Heart left ventricle (tissue), 16 donors: ENCODE measurements at regions not wholly inside any gene's neighbourhood (a gene's known extent, or its start where the extent isn't known, plus 50 kb on each side); places are given as distances from the start of the nearest gene placed in this dataset.

Experiments
- ATAC-seq, 4 donors: fragments of 200-7000 bp; cut with Tn5 transposase; one replicate each; pipeline ENCODE4 v1.9.1; 2020 to 2022; ENCODE audit warnings: moderate library complexity in 4 of 4, mild to moderate bottlenecking in 3 of 4, moderate number of reproducible peaks in 1 of 4
- DNase-seq, 5 donors: peaks; one replicate each; pipeline ENCODE4 v3.0.0-alpha.2; 2020
- H3K27ac ChIP-seq, 12 donors: fragments of 200-600 bp; sonication (generic) in 4 of 12; one replicate each; pipeline versions ENCODE4 v1.5.0 to v1.8.0; 2016 to 2022; ENCODE audit warnings: mild to moderate bottlenecking in 2 of 12
- H3K27me3 ChIP-seq, 9 donors: fragments of 200-600 bp; sonication (generic) in 2 of 9; one replicate each; pipeline versions ENCODE4 v1.5.1 to v1.8.0; 2016 to 2022; ENCODE audit warnings: mild to moderate bottlenecking in 3 of 9
- H3K36me3 ChIP-seq, 9 donors: fragments of 200-600 bp; sonication (generic) in 2 of 9; one replicate each; pipeline versions ENCODE4 v1.5.0 to v1.8.0; 2018 to 2022; ENCODE audit warnings: mild to moderate bottlenecking in 2 of 9
- H3K4me1 ChIP-seq, 12 donors: fragments of 200-600 bp; sonication (generic) in 4 of 12; one replicate each; pipeline versions ENCODE4 v1.5.0 to v1.8.0; 2016 to 2022; ENCODE audit warnings: mild to moderate bottlenecking in 3 of 12
- H3K4me3 ChIP-seq, 12 donors: fragments of 200-600 bp; sonication (generic) in 4 of 12; one replicate each; pipeline versions ENCODE4 v1.5.0 to v1.8.0; 2017 to 2022; ENCODE audit warnings: mild to moderate bottlenecking in 9 of 12, moderate library complexity in 4 of 12
- H3K9me3 ChIP-seq, 12 donors: fragments of 200-600 bp; sonication (generic) in 4 of 12; one replicate each; pipeline versions ENCODE4 v1.5.0 to v1.8.0; 2016 to 2022; ENCODE audit warnings: mild to moderate bottlenecking in 1 of 12
- CTCF ChIP-seq, 12 donors: fragments of 200-600 bp; sonication (generic) in 4 of 12; IDR thresholded peaks; one replicate each; pipeline versions ENCODE4 v1.5.0 to v1.8.0; 2018 to 2022; ENCODE audit warnings: antibody characterized with exemption in 12 of 12, mild to moderate bottlenecking in 5 of 12
- POLR2A ChIP-seq, 2 donors: fragments of 450-650 bp; IDR thresholded peaks; one replicate each; pipeline ENCODE4 v1.6.1; 2017; ENCODE audit warnings: antibody characterized with exemption in 2 of 2, mild to moderate bottlenecking in 2 of 2, moderate library complexity in 2 of 2
- WGBS, 4 donors: extraction: QIAGEN DNeasy Blood & Tissue Kit in 2 of 4; methylation state at CpG; one replicate each; pipeline versions ENCODE4 v1.1.5 to v1.1.7; 2013 to 2018; 5-methylcytosine and 5-hydroxymethylcytosine counted together
- intact Hi-C, 10 donors: fragments of 100-400 bp; cut with DNase I; formaldehyde crosslinking; loops; one replicate each; pipeline versions ENCODE4 v1.11.1 to v1.14.2; 2022
- donor health status: ischemic (EF 13 %, LVEDD 7.1; RV severe dilation, severe dysfunction).
- donor health status: healthy with polysubstance abuse.
- donor health status: DM: no; HTN: yes; CAD: no.
- donor health status: DM: no; HTN: no; CAD: no.
- donor health status: ischemic (EF 25% LVEDD 6.9; RV normal size, moderate dysfunction).
- donor health status: ischemic (EF 25% LVEDD 5.7; RV mildly dilated, moderate dysfunction).
- donor health status: healthy.
- donor health status: DM: yes; HTN: yes; CAD: no.
- donor health status: ischemic (EF 35%, LVEDD 5.7; RV mildly dilated, moderate dysfunction).
- donor health status: nonischemic (EF 11% LVEDD 7.7; RV severe dilation, severe dysfunction).
- donor health status: DM: yes; HTN: yes; CAD: no.
- donor health status: PGD.
- donor health status: ischemic (EF 29% LVEDD 5.4; RV normal size, mild dysfunction).
- donor health status: nonischemic (EF 23%, LVEDD 6.1; RV moderate dilation, normal function).

- intact Hi-C loops: no loop called here
- Histone ChIP-seq H3K36me3 (no peaks in the 10 kb centered on the region), H3K4me3 (no peak overlapping the region), H3K27ac (no peak overlapping the region), H3K4me1 (no peaks in the 10 kb centered on the region), H3K27me3 (no peaks in the 10 kb centered on the region), H3K9me3 (no peaks in the 10 kb centered on the region)
- 31 to 46% (median 42%) methylated on average over 2 of the region's 2 CpGs for WGBS, 4 donors
- ATAC-seq: no peak
- no peak for DNase-seq
- TF ChIP-seq CTCF (IDR thresholded peaks at IDR 0.05) (no peak), POLR2A (IDR thresholded peaks at IDR 0.05) (no peak)
Observed at GRCh38 chr1:90357995-90358394, 359.1 kb downstream of the BARHL2 start.

- Histone ChIP-seq H3K27me3 (no peaks in the 10 kb centered on the region), H3K9me3 (no peaks in the 10 kb centered on the region), H3K36me3 (no peaks in the 10 kb centered on the region), H3K4me1 (no peaks in the 10 kb centered on the region), H3K4me3 (no peak overlapping the region), H3K27ac (no peak overlapping the region)
- DNase-seq: no peak
- intact Hi-C loops: no loop called here
- 61 to 79% (median 69%) methylated on average over 4 of the region's 4 CpGs for WGBS, 4 donors
- no peak for TF ChIP-seq POLR2A (IDR thresholded peaks at IDR 0.05)
- no peak for ATAC-seq
Observed at GRCh38 chr1:90356991-90357390, 360.1 kb downstream of the BARHL2 start.

GRCh38 chr1:90356101-90356500 is 361.0 kb downstream of the BARHL2 start:
- Histone ChIP-seq H3K9me3 (no peaks in the 10 kb centered on the region), H3K4me3 (no peak overlapping the region), H3K27ac (no peak overlapping the region), H3K36me3 (no peaks in the 10 kb centered on the region), H3K27me3 (no peaks in the 10 kb centered on the region), H3K4me1 (no peaks in the 10 kb centered on the region)
- no peak for TF ChIP-seq CTCF (IDR thresholded peaks at IDR 0.05)
- TF ChIP-seq POLR2A (IDR thresholded peaks at IDR 0.05): no peak
- ATAC-seq: no peak
- WGBS, 4 donors: 84 to 98% (median 90%) methylated on average over 3 of the region's 3 CpGs
- no peak for DNase-seq
- intact Hi-C loops: no loop called here

GRCh38 chr1:90354704-90355103 is 359.8 kb downstream of the ZNF326 start:
- ATAC-seq: no peak
- Histone ChIP-seq H3K27me3 (no peaks in the 10 kb centered on the region), H3K9me3 (no peaks in the 10 kb centered on the region), H3K27ac (no peak overlapping the region), H3K4me1 (no peaks in the 10 kb centered on the region), H3K36me3 (no peaks in the 10 kb centered on the region), H3K4me3 (no peak overlapping the region)
- TF ChIP-seq POLR2A (IDR thresholded peaks at IDR 0.05): no peak
- TF ChIP-seq CTCF (IDR thresholded peaks at IDR 0.05): no peak
- intact Hi-C loops: no loop called here
- WGBS, 4 donors: 70 to 81% (median 74%) methylated on average over 2 of the region's 2 CpGs
- no peak for DNase-seq

GRCh38 chr1:90351019-90351418 is 356.1 kb downstream of the ZNF326 start:
- no peaks in the 10 kb centered on the region for H3K4me1 ChIP-seq
- H3K4me3 ChIP-seq: no peak overlapping the region
- no peak for ATAC-seq
- no peak for DNase-seq
- H3K27me3 ChIP-seq: no peaks in the 10 kb centered on the region
- intact Hi-C loops: no loop called here
- no peak overlapping the region for H3K27ac ChIP-seq
- TF ChIP-seq POLR2A (IDR thresholded peaks at IDR 0.05) (no peak), CTCF (IDR thresholded peaks at IDR 0.05) (no peak)
- no peaks in the 10 kb centered on the region for H3K36me3 ChIP-seq
- H3K9me3 ChIP-seq: peaks cover 0 to 15% (median 6%) of the 10 kb centered on the region in 12 donors
- WGBS, 4 donors: 29 to 59% (median 34%) methylated on average over 2 of the region's 2 CpGs
